GM10266 (cell line): ENCODE measurements at regions not wholly inside any gene's neighbourhood (a gene's known extent, or its start where the extent isn't known, plus 50 kb on each side); places are given as distances from the start of the nearest gene placed in this dataset.

Source experiments
- DNase-seq: peaks from one replicate; pipeline ENCODE4 v3.0.0; 2012; ENCODE audit errors: extremely low spot score
- CTCF ChIP-seq: IDR thresholded peaks from 2 replicates; pipeline ENCODE4 v1.5.1; 2012; ENCODE audit warnings: mild to moderate bottlenecking, low read depth; ENCODE audit not compliant: control insufficient read depth, insufficient read depth; ENCODE audit errors: missing control alignments

- no peak for TF ChIP-seq CTCF
- DNase-seq, result no peak
These were observed 384.9 kb upstream of the SPTLC3 start for GRCh38 chr20:12623870-12624269.

- DNase-seq, result no peak
- TF ChIP-seq CTCF, result no peak
These were observed 381.3 kb upstream of the SPTLC3 start for GRCh38 chr20:12627485-12627884.

- no peak for DNase-seq
- TF ChIP-seq CTCF, result no peak
These were observed 370.0 kb upstream of the SPTLC3 start for GRCh38 chr20:12638633-12639312.

GRCh38 chr20:12640251-12640650 is 368.5 kb upstream of the SPTLC3 start:
- no peak for TF ChIP-seq CTCF
- no peak for DNase-seq

GRCh38 chr20:12641619-12642018 is 367.2 kb upstream of the SPTLC3 start:
- DNase-seq, result no peak
- TF ChIP-seq CTCF, result no peak

- no peak for TF ChIP-seq CTCF
- no peak for DNase-seq
These were observed 364.3 kb upstream of the SPTLC3 start for GRCh38 chr20:12644461-12644860.

GRCh38 chr20:12649234-12649633 is 359.5 kb upstream of the SPTLC3 start:
- no peak for DNase-seq

More at GRCh38 chr20:12649234-12649633, 359.5 kb upstream of the SPTLC3 start:
- TF ChIP-seq CTCF, result no peak
